ENCODE measurements at regions not wholly inside any gene's neighbourhood (a gene's known extent, or its start where the extent isn't known, plus 50 kb on each side); places are given as distances from the start of the nearest gene placed in this dataset.

GRCh38 chr1:232300466-232300865 is 329.5 kb downstream of the SIPA1L2 start:
- no peaks in the 10 kb centered on the region for H3K9me3 Mint-ChIP-seq
- H3K27ac Mint-ChIP-seq, result no peak overlapping the region
- H3K4me3 Mint-ChIP-seq, result no peak overlapping the region

GRCh38 chr1:232296461-232296860 is 333.5 kb downstream of the SIPA1L2 start:
- Mint-ChIP-seq H3K4me3 (no peak overlapping the region), H3K36me3 (ENCODE audit: low read depth) (no peaks in the 10 kb centered on the region), H3K9me3 (no peaks in the 10 kb centered on the region), H3K4me1 (ENCODE audit: low read depth) (no peaks in the 10 kb centered on the region), H3K27ac (no peak overlapping the region), H3K27me3 (peaks cover 9% of the 10 kb centered on the region)
- intact Hi-C loops (cut with micrococcal nuclease), result no loop called here

More at GRCh38 chr1:232300466-232300865, 329.5 kb downstream of the SIPA1L2 start:
- intact Hi-C loops (cut with micrococcal nuclease), result no loop called here
- H3K4me1 Mint-ChIP-seq (ENCODE audit: low read depth), result no peaks in the 10 kb centered on the region
- H3K27me3 Mint-ChIP-seq, result peaks cover 21% of the 10 kb centered on the region
- H3K36me3 Mint-ChIP-seq (ENCODE audit: low read depth), result no peaks in the 10 kb centered on the region

DNA sequence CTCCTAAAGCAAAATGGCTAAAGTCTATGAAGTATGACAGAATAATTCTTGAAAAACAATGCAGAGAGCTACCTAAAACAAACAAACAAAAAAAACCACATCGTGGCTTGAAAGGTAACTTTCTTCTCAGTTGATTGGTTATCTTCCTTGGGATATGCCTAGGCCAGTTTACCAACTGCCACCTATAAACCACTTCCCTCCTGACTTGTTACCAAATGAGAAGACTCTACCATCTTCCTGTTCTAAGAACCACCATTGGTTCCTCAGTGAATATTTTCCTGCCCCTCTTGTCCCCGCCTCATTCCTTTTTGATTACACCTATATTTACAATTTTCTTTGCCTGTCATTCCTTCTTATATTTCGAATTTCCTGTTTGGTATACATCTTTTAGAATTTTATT is 336.6 kb downstream of the SIPA1L2 start:
- no peaks in the 10 kb centered on the region for H3K4me1 Mint-ChIP-seq (ENCODE audit: low read depth)
- H3K36me3 Mint-ChIP-seq (ENCODE audit: low read depth), result no peaks in the 10 kb centered on the region
- no peak overlapping the region for H3K27ac Mint-ChIP-seq
- peaks cover 10% of the 10 kb centered on the region for H3K27me3 Mint-ChIP-seq
- H3K9me3 Mint-ChIP-seq, result no peaks in the 10 kb centered on the region
- intact Hi-C loops (cut with micrococcal nuclease), result no loop called here
- H3K4me3 Mint-ChIP-seq, result no peak overlapping the region

GRCh38 chr1:232292818-232293217 is 337.1 kb downstream of the SIPA1L2 start:
- Mint-ChIP-seq H3K36me3 (ENCODE audit: low read depth) (no peaks in the 10 kb centered on the region), H3K27me3 (peaks cover 10% of the 10 kb centered on the region)
- intact Hi-C loops (cut with micrococcal nuclease), result no loop called here

GRCh38 chr1:232292239-232292638 is 337.7 kb downstream of the SIPA1L2 start:
- Mint-ChIP-seq H3K27me3 (peaks cover 10% of the 10 kb centered on the region), H3K36me3 (ENCODE audit: low read depth) (no peaks in the 10 kb centered on the region), H3K4me1 (ENCODE audit: low read depth) (no peaks in the 10 kb centered on the region), H3K27ac (no peak overlapping the region), H3K4me3 (no peak overlapping the region), H3K9me3 (no peaks in the 10 kb centered on the region)
- intact Hi-C loops (cut with micrococcal nuclease), result no loop called here

More at GRCh38 chr1:232292818-232293217, 337.1 kb downstream of the SIPA1L2 start:
- no peaks in the 10 kb centered on the region for H3K9me3 Mint-ChIP-seq
- H3K27ac Mint-ChIP-seq, result no peak overlapping the region
- H3K4me1 Mint-ChIP-seq (ENCODE audit: low read depth), result no peaks in the 10 kb centered on the region
- no peak overlapping the region for H3K4me3 Mint-ChIP-seq

- Mint-ChIP-seq H3K36me3 (ENCODE audit: low read depth) (no peaks in the 10 kb centered on the region), H3K27me3 (peaks cover 10% of the 10 kb centered on the region), H3K27ac (no peak overlapping the region), H3K9me3 (no peaks in the 10 kb centered on the region), H3K4me1 (ENCODE audit: low read depth) (no peaks in the 10 kb centered on the region), H3K4me3 (no peak overlapping the region)
- intact Hi-C loops (cut with micrococcal nuclease), result no loop called here
Observed at GRCh38 chr1:232291681-232292080, 338.3 kb downstream of the SIPA1L2 start.

DNA sequence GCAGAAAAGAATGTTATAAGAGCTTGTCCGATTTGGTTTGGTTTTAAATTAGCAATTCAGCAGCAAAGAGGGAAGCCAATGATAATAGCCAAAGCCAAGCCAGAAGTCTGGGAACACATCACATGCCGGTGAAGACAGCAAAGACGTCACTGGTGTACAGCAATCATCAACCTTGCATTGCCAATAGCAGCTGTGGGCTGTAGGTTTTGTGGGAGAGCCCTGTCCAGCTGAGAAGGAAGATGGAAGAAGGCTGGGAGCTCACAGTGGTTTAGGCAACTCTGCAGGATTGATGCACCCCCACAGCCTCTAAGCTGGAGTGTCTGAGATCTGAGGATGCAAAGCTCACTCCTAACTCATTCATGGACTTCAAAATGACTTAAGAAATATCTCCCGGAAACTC is 338.7 kb downstream of the SIPA1L2 start:
- Mint-ChIP-seq H3K36me3 (ENCODE audit: low read depth) (no peaks in the 10 kb centered on the region), H3K27me3 (peaks cover 10% of the 10 kb centered on the region), H3K9me3 (no peaks in the 10 kb centered on the region), H3K4me3 (no peak overlapping the region), H3K27ac (no peak overlapping the region), H3K4me1 (ENCODE audit: low read depth) (no peaks in the 10 kb centered on the region)
- intact Hi-C loops (cut with micrococcal nuclease), result no loop called here

GRCh38 chr1:232290570-232290969 is 339.4 kb downstream of the SIPA1L2 start:
- Mint-ChIP-seq H3K4me3 (no peak overlapping the region), H3K27ac (no peak overlapping the region), H3K9me3 (no peaks in the 10 kb centered on the region), H3K36me3 (ENCODE audit: low read depth) (no peaks in the 10 kb centered on the region), H3K27me3 (peaks cover 10% of the 10 kb centered on the region), H3K4me1 (ENCODE audit: low read depth) (no peaks in the 10 kb centered on the region)
- intact Hi-C loops (cut with micrococcal nuclease), result no loop called here

- H3K4me3 Mint-ChIP-seq, result no peak overlapping the region
- H3K27ac Mint-ChIP-seq, result no peak overlapping the region
- H3K4me1 Mint-ChIP-seq (ENCODE audit: low read depth), result no peaks in the 10 kb centered on the region
- intact Hi-C loops (cut with micrococcal nuclease), result no loop called here
- no peaks in the 10 kb centered on the region for H3K9me3 Mint-ChIP-seq
- H3K27me3 Mint-ChIP-seq, result peaks cover 10% of the 10 kb centered on the region
- no peaks in the 10 kb centered on the region for H3K36me3 Mint-ChIP-seq (ENCODE audit: low read depth)
Observed at GRCh38 chr1:232287676-232288569, 342.0 kb downstream of the SIPA1L2 start.

DNA sequence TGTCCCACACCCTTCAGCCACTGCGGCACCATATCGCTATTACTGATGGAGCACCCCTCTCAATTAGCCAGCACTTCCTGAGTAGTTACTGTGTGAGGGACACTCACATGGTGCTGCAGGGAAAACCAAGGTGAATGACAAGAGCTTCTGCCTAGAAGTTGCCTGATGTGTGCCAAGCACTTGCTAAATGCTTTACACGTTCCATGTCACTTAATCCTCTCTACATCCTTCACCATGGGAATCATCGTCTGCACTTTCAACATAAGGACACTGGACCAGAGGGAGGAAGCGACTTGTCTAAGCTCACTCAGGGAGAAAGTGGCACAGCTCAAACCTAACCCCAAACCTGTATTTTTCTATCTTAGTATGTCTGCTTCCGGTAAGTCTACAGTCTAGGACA is 344.8 kb downstream of the SIPA1L2 start:
- H3K27me3 Mint-ChIP-seq, result peaks cover 14% of the 10 kb centered on the region
- intact Hi-C loops (cut with micrococcal nuclease), result no loop called here
- no peaks in the 10 kb centered on the region for H3K36me3 Mint-ChIP-seq (ENCODE audit: low read depth)
- H3K9me3 Mint-ChIP-seq, result no peaks in the 10 kb centered on the region
- no peak overlapping the region for H3K4me3 Mint-ChIP-seq
- H3K4me1 Mint-ChIP-seq (ENCODE audit: low read depth), result no peaks in the 10 kb centered on the region
- no peak overlapping the region for H3K27ac Mint-ChIP-seq

GRCh38 chr1:232283864-232284263 is 346.1 kb downstream of the SIPA1L2 start:
- Mint-ChIP-seq H3K36me3 (ENCODE audit: low read depth) (no peaks in the 10 kb centered on the region), H3K9me3 (no peaks in the 10 kb centered on the region), H3K4me1 (ENCODE audit: low read depth) (no peaks in the 10 kb centered on the region), H3K27ac (no peak overlapping the region), H3K27me3 (peaks cover 14% of the 10 kb centered on the region), H3K4me3 (no peak overlapping the region)
- intact Hi-C loops (cut with micrococcal nuclease), result no loop called here

DNA sequence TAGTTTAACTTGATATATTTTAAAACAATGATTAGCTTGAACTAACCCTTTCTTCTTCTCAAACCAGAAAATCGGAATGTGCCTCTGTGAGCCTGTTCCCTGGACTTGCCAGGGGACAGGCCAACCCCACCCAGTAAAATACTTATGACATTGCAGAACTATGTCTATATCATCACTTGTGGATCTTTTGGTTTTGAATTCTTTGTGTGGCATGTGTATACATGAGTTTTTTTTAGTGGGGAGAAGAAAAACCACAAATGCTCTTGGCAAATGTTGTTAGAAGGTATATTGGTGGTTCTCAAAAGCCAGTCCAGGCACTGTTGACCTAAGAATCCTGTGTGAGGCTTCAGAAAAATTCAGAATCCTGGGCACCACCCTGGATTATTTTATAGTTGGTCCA is 347.4 kb downstream of the SIPA1L2 start:
- H3K36me3 Mint-ChIP-seq (ENCODE audit: low read depth), result no peaks in the 10 kb centered on the region
- H3K4me3 Mint-ChIP-seq, result no peak overlapping the region
- peaks cover 14% of the 10 kb centered on the region for H3K27me3 Mint-ChIP-seq
- H3K4me1 Mint-ChIP-seq (ENCODE audit: low read depth), result no peaks in the 10 kb centered on the region
- H3K27ac Mint-ChIP-seq, result no peak overlapping the region
- intact Hi-C loops (cut with micrococcal nuclease), result no loop called here
- H3K9me3 Mint-ChIP-seq, result no peaks in the 10 kb centered on the region

GRCh38 chr1:232280910-232281309 is 349.0 kb downstream of the SIPA1L2 start:
- no peak overlapping the region for H3K4me3 Mint-ChIP-seq
- H3K27me3 Mint-ChIP-seq, result peaks cover 22% of the 10 kb centered on the region
- H3K36me3 Mint-ChIP-seq (ENCODE audit: low read depth), result no peaks in the 10 kb centered on the region
- no peaks in the 10 kb centered on the region for H3K4me1 Mint-ChIP-seq (ENCODE audit: low read depth)
- H3K9me3 Mint-ChIP-seq, result no peaks in the 10 kb centered on the region
- no peak overlapping the region for H3K27ac Mint-ChIP-seq
- intact Hi-C loops (cut with micrococcal nuclease), result no loop called here

DNA sequence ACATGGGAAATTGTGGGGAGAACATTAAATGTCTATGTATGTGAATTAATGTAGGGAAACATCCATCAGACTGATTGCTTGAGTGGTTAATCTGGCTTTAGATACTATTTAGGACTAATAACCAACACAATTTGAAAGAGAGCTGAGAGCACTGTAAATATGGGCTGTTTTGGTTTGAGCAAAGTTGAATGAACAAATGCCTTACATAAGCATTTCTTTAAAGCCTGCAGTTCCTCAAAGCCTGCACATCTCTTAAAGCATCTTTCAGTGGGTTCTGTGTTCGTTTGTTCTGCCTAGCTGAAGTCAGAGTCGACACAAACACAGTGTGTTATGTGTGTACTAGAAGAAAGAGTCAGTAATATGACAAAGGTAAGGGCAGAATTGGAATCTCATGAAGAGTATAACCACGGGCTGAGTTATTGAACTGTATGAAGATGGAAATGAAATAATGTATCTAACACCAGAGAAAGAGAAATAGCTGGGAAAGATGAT is 350.0 kb downstream of the SIPA1L2 start:
- Mint-ChIP-seq H3K4me3 (no peak overlapping the region), H3K36me3 (ENCODE audit: low read depth) (no peaks in the 10 kb centered on the region), H3K9me3 (no peaks in the 10 kb centered on the region), H3K4me1 (ENCODE audit: low read depth) (no peaks in the 10 kb centered on the region), H3K27me3 (peaks cover 22% of the 10 kb centered on the region), H3K27ac (no peak overlapping the region)
- intact Hi-C loops (cut with micrococcal nuclease), result no loop called here

- Mint-ChIP-seq H3K27me3 (peaks cover 22% of the 10 kb centered on the region), H3K4me1 (ENCODE audit: low read depth) (no peaks in the 10 kb centered on the region), H3K9me3 (no peaks in the 10 kb centered on the region), H3K4me3 (no peak overlapping the region), H3K36me3 (ENCODE audit: low read depth) (no peaks in the 10 kb centered on the region), H3K27ac (no peak overlapping the region)
- intact Hi-C loops (cut with micrococcal nuclease), result no loop called here
Observed at GRCh38 chr1:232278925-232279324, 351.0 kb downstream of the SIPA1L2 start.
